ENCODE measurements at regions not wholly inside any gene's neighbourhood (a gene's known extent, or its start where the extent isn't known, plus 50 kb on each side); places are given as distances from the start of the nearest gene placed in this dataset.

DNA sequence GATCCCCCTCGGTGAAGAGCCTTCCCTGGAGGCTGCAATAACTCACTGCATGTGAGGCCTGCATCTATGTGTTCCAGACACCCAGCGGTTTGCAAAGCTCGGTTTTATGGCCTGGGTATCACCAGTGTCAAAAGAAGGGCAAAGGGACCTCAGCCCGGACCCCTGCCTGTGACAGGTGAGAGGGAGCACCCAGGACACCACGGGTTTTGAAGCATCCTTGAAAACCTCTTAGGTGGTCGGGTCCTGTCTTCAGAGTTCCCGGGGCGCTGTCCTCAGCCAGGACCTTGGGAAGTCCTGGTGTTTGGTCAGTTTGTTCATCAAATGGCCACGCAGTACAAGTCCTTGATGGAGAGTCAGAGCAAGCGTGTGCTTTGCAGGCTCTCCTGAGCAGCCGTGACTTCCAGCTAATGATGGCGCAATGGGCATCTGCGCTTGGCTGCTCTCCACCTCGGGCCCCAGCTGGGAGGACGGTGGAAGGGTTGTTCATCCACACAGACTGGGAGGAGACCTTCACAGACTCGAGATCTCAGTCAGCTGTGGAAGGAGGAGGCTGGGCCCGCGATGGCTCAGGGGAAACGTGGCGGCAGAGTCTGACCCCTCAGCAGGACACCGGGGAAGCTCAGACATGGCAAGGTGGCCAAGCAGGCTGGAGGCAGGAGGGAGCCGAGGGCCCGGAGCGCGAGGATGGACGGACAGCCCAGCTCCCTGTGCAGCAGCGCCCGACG lies 113.1 kb upstream of the GPC1 start:
- intact Hi-C loops (cut with DNase I) = no loop called here
- Histone ChIP-seq H3K36me3 (no peaks in the 10 kb centered on the region), H3K4me3 (no peak overlapping the region), H3K27ac (no peak overlapping the region), H3K9me3 (no peaks in the 10 kb centered on the region), H3K27me3 (replicated peaks; ENCODE audit: insufficient read depth) (no peaks in the 10 kb centered on the region), H3K4me1 (replicated peaks) (no peaks in the 10 kb centered on the region)
- 87% methylated on average over 29 of the region's 29 CpGs for WGBS
- TF ChIP-seq, protein P1, sequence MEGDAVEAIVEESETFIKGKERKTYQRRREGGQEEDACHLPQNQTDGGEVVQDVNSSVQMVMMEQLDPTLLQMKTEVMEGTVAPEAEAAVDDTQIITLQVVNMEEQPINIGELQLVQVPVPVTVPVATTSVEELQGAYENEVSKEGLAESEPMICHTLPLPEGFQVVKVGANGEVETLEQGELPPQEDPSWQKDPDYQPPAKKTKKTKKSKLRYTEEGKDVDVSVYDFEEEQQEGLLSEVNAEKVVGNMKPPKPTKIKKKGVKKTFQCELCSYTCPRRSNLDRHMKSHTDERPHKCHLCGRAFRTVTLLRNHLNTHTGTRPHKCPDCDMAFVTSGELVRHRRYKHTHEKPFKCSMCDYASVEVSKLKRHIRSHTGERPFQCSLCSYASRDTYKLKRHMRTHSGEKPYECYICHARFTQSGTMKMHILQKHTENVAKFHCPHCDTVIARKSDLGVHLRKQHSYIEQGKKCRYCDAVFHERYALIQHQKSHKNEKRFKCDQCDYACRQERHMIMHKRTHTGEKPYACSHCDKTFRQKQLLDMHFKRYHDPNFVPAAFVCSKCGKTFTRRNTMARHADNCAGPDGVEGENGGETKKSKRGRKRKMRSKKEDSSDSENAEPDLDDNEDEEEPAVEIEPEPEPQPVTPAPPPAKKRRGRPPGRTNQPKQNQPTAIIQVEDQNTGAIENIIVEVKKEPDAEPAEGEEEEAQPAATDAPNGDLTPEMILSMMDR (IDR thresholded peaks at IDR 0.05) = no peak
- TF ChIP-seq POLR2AphosphoS5 (IDR thresholded peaks at IDR 0.05) (no peak), POLR2A (IDR thresholded peaks at IDR 0.05) (no peak)
- DNase-seq (ENCODE audit: low spot score) = no peak

DNA sequence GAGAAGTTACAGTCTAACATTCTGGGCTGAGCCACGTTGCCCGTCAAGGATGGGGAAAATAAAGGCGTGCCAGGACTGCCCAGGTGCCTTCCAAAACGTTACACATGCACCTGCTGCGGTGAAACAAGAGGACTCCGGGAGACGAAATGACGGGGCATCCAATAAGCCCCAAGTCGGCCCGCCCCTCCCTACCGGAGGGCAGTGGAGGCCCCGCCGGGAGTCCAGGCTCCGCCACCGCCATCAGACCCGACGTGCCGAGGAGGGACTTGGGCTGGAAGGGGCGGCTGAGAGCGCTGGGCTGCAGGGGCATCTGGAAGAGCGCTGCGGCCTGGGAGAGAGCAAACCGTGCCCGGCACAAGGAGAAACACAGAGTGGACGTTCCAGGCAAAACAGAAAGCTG lies 112.5 kb upstream of the GPC1 start:
- TF ChIP-seq POLR2A (IDR thresholded peaks at IDR 0.05) = no peak
- no peak for TF ChIP-seq POLR2AphosphoS5 (IDR thresholded peaks at IDR 0.05)
- TF ChIP-seq, protein P1 (IDR thresholded peaks at IDR 0.05) = no peak
- WGBS = 82% methylated on average over 25 of the region's 25 CpGs
- no peaks in the 10 kb centered on the region for H3K36me3 ChIP-seq
- no peaks in the 10 kb centered on the region for H3K9me3 ChIP-seq
- no peak for DNase-seq (ENCODE audit: low spot score)
- intact Hi-C loops (cut with DNase I) = no loop called here
- H3K4me3 ChIP-seq = no peak overlapping the region
- no peaks in the 10 kb centered on the region for H3K4me1 ChIP-seq (replicated peaks)
- H3K27ac ChIP-seq = no peak overlapping the region
- H3K27me3 ChIP-seq (replicated peaks; ENCODE audit: insufficient read depth) = no peaks in the 10 kb centered on the region

DNA sequence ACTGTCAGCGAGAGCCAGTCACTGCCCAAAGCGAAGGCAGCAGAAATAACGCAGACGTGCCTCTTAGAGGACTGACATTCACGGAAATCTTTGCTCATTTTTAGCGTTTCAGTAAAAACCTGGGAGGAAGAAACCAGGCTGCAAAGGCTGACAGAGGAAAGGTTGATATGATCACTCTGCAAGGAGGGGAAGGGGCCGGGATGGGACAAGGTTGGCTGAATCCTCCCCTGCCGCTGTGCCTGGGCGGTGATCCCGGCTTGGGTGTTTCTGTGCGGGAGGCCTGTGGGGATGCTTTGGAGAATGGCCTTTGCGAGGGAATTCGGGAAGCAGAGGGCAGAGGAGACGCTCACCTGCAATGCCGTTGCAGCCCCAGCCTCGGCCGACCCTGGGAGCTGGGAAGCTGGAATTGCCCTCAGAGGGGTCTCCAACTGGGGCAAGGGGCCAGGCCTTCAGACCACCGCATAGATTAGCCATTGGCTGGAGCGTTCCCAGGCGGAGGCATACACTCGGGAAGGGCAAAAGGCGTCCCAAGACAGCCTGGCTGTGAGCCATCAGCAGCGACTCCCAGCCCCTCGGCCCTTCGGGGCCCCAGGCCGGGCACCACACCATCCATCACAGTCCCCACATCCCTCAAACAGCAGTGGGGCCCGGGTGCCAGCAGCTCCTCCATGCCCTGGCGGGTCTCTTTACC lies 111.7 kb upstream of the GPC1 start:
- Histone ChIP-seq H3K27ac (no peak overlapping the region), H3K9me3 (no peaks in the 10 kb centered on the region), H3K4me1 (replicated peaks) (no peaks in the 10 kb centered on the region), H3K4me3 (no peak overlapping the region), H3K27me3 (replicated peaks; ENCODE audit: insufficient read depth) (no peaks in the 10 kb centered on the region), H3K36me3 (no peaks in the 10 kb centered on the region)
- no peak for TF ChIP-seq POLR2AphosphoS5 (IDR thresholded peaks at IDR 0.05)
- TF ChIP-seq POLR2A (IDR thresholded peaks at IDR 0.05) = no peak
- TF ChIP-seq, protein P1 (IDR thresholded peaks at IDR 0.05) = no peak
- intact Hi-C loops (cut with DNase I) = no loop called here
- WGBS = 77% methylated on average over 25 of the region's 28 CpGs
- no peak for DNase-seq (ENCODE audit: low spot score)

DNA sequence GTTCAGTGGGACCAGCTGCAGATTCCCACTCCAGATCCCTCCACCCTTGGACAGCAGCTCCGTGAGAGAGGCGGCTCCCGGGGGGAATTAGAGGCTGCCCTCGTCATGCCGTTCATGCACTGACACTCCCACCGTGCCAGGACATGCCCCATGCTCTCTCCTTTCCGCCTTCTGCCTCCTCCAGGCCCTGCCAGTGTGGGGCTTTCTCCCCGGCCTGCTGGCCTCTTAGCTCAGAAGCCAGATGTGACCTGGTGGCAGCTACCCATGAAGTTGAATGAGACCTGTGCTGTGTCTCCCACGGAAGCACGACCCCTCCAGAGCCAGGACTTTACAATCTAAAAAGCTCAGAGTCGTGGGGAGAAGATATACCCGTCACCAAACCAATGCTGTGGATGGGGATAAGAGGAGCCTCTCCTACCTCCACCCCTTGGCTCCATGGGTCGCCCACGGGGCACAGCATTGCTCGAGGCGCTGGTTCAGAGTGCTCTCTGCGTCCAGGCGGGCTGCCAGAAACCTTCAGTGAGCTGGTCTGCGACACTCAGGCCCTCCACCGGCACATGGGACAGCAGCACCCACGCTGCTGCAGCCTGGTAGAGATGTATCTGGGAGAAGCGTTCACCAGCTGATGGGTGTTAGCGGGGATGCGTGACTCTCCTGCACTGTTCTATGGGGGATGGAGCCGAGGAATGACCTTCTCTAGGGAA lies 111.0 kb upstream of the GPC1 start:
- TF ChIP-seq, protein P1 (IDR thresholded peaks at IDR 0.05) = no peak
- no peak for TF ChIP-seq POLR2A (IDR thresholded peaks at IDR 0.05)
- TF ChIP-seq POLR2AphosphoS5 (IDR thresholded peaks at IDR 0.05) = no peak
- Histone ChIP-seq H3K27ac (no peak overlapping the region), H3K4me1 (replicated peaks) (no peaks in the 10 kb centered on the region), H3K9me3 (no peaks in the 10 kb centered on the region), H3K36me3 (no peaks in the 10 kb centered on the region), H3K4me3 (no peak overlapping the region), H3K27me3 (replicated peaks; ENCODE audit: insufficient read depth) (no peaks in the 10 kb centered on the region)
- intact Hi-C loops (cut with DNase I) = no loop called here
- WGBS = 66% methylated on average over 25 of the region's 25 CpGs
- no peak for DNase-seq (ENCODE audit: low spot score)
